NB4 (cell line): ENCODE measurements at regions not wholly inside any gene's neighbourhood (a gene's known extent, or its start where the extent isn't known, plus 50 kb on each side); places are given as distances from the start of the nearest gene placed in this dataset.
A peak's percentile ranks its signal among the peaks of the same experiment; 100 is the strongest.

Source experiments
- DNase-seq: peaks from one replicate; pipeline ENCODE4 v3.0.0; 2010; ENCODE audit warnings: low read depth
- H3K4me3 ChIP-seq: one replicate; pipeline ENCODE4 v1.5.1; 2011; ENCODE audit warnings: mild to moderate bottlenecking, low read depth, low read length, moderate library complexity
- CTCF ChIP-seq: IDR thresholded peaks from one replicate; pipeline ENCODE4 v1.5.1; 2012; ENCODE audit warnings: low read depth, low read length
- MAX ChIP-seq: IDR thresholded peaks from 2 replicates; pipeline ENCODE4 v1.6.1; 2011; ENCODE audit warnings: low read depth, low read length
- MYC ChIP-seq: IDR thresholded peaks from 2 replicates; pipeline ENCODE4 v1.6.1; 2011; ENCODE audit warnings: low read depth, low read length
- POLR2A ChIP-seq: IDR thresholded peaks from 2 replicates; pipeline ENCODE4 v1.6.1; 2011; ENCODE audit warnings: mild to moderate bottlenecking; ENCODE audit not compliant: insufficient read length; ENCODE audit errors: extremely low read depth

- TF ChIP-seq MAX (no peak), POLR2A (no peak), CTCF (no peak), MYC (no peak)
- no peak for DNase-seq
These were observed 90.0 kb upstream of the USP15 start for GRCh38 chr12:62170241-62170640.

GRCh38 chr12:62190689-62191490, 69.3 kb upstream of the USP15 start:
- TF ChIP-seq MYC (no peak), MAX (no peak), POLR2A (no peak), CTCF (no peak)
- no peak overlapping the region for H3K4me3 ChIP-seq
- DNase-seq = no peak

More at GRCh38 chr12:62170241-62170640, 90.0 kb upstream of the USP15 start:
- H3K4me3 ChIP-seq = no peak overlapping the region

GRCh38 chr12:62191491-62192179, 68.6 kb upstream of the USP15 start:
- no peak for DNase-seq
- no peak overlapping the region for H3K4me3 ChIP-seq
- no peak for TF ChIP-seq CTCF

GRCh38 chr12:62192180-62192902, 67.9 kb upstream of the USP15 start:
- no peak overlapping the region for H3K4me3 ChIP-seq

GRCh38 chr12:62192903-62193250, 67.3 kb upstream of the USP15 start:
- no peak overlapping the region for H3K4me3 ChIP-seq
- DNase-seq = no peak
- no peak for TF ChIP-seq MYC
- no peak for TF ChIP-seq CTCF
- no peak for TF ChIP-seq MAX
- no peak for TF ChIP-seq POLR2A

More at GRCh38 chr12:62192180-62192902, 67.9 kb upstream of the USP15 start:
- TF ChIP-seq MAX = no peak
- TF ChIP-seq POLR2A = no peak
- TF ChIP-seq MYC = no peak
- TF ChIP-seq CTCF = peak; percentile 54
- DNase-seq = peak; percentile 83
